ENCODE measurements at regions not wholly inside any gene's neighbourhood (a gene's known extent, or its start where the extent isn't known, plus 50 kb on each side); places are given as distances from the start of the nearest gene placed in this dataset.

DNA sequence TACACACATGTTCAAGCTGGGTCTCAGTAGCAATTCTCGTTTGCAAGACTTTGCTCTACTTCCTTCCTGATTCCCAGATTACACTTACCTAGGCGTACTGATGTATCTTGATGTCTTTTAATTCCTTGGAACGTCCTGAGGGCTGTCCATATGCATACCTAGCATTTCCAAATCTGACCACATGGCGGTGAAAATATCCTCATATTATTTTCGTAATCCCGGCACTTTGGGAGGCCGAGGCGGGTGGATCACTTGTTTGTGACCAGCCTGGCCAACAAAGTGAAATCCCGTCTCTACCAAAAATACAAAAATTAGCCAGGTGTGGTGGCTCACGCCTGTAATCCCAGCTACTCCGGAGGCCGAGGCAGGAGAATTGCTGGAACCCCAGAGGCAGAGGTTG, 1786.3 kb upstream of the TENM3 start:
- Histone ChIP-seq H3K4me1 (ENCODE audit: control insufficient read depth, insufficient read depth, low read length) (no peaks in the 10 kb centered on the region), H2AK9ac (replicated peaks; ENCODE audit: low read depth, low read length, poor library complexity) (no peak overlapping the region), H3K27me3 (ENCODE audit: control insufficient read depth, insufficient read depth, low read length) (no peaks in the 10 kb centered on the region), H3K4me3 (ENCODE audit: insufficient read depth, low read depth, low read length) (no peak overlapping the region), H3K36me3 (ENCODE audit: control insufficient read depth, insufficient read depth, low read length) (no peaks in the 10 kb centered on the region), H3K79me1 (ENCODE audit: low read depth in 1 of 2, low read length in 2 of 2) (no peaks in the 10 kb centered on the region), H4K8ac (ENCODE audit: low read depth in 2 of 2, low read length in 2 of 2) (no peak overlapping the region), H2BK120ac (ENCODE audit: low read depth, low read length) (no peak overlapping the region), H4K20me1 (ENCODE audit: insufficient read depth, low read length) (no peaks in the 10 kb centered on the region), H2BK15ac (ENCODE audit: low read depth, low read length) (no peak overlapping the region), H3K9ac (ENCODE audit: low read depth, low read length) (no peak overlapping the region), H2BK20ac (ENCODE audit: low read depth, low read length) (no peak overlapping the region), H2BK5ac (ENCODE audit: low read depth, low read length, poor library complexity, severe bottlenecking) (no peak overlapping the region), H3K4me2 (ENCODE audit: low read depth, low read length) (no peak overlapping the region), H3K23ac (ENCODE audit: low read depth, low read length) (no peak overlapping the region), H4K91ac (ENCODE audit: insufficient read depth, low read depth, low read length) (no peak overlapping the region), H2AK5ac (ENCODE audit: low read depth, low read length) (no peak overlapping the region), H3K9me3 (ENCODE audit: control insufficient read depth, insufficient read depth, low read length) (no peaks in the 10 kb centered on the region), H3K27ac (ENCODE audit: insufficient read depth, low read length) (no peak overlapping the region), H3K4ac (ENCODE audit: low read depth, low read length) (no peak overlapping the region), H2AFZ (replicated peaks; ENCODE audit: low read length, poor library complexity) (no peak overlapping the region), H3K14ac (replicated peaks; ENCODE audit: low read depth, low read length) (no peak overlapping the region), H3K9me1 (ENCODE audit: insufficient read depth, low read length) (no peaks in the 10 kb centered on the region), H3K18ac (ENCODE audit: low read depth, low read length) (no peak overlapping the region), H3K56ac (ENCODE audit: extremely low read depth, insufficient read depth, low read length) (no peak overlapping the region), H4K5ac (ENCODE audit: low read depth, low read length) (no peak overlapping the region)
- in situ Hi-C loops (cut with MboI; ENCODE audit: low sequenced_read_pairs) = no loop called here
- dilution Hi-C loops (cut with HindIII; ENCODE audit: low sequenced_read_pairs, unreplicated experiment) = no loop called here
- WGBS, 2 experiments (ENCODE audit: extremely low coverage in 2 of 2, insufficient read length in 1 of 2) = 85% methylated on average over 6 of the region's 12 CpGs; no CpG with 5 or more reads in 1 of the 2 experiments
- ATAC-seq (ENCODE audit: low read depth) (no peak), DNase-seq (no peak)
- no TSS peak for BruUV-seq (replicated peaks)
- TF ChIP-seq CEBPB (IDR thresholded peaks at IDR 0.05; ENCODE audit: low read depth, low read length) (no peak), SMC3 (IDR thresholded peaks at IDR 0.05; ENCODE audit: low read depth, low read length) (no peak), POLR2A (IDR thresholded peaks at IDR 0.05; ENCODE audit: low read depth, low read length) (no peak)
- ChIA-PET POLR2A (ENCODE audit: unreplicated experiment) (no interaction called here), CTCF (no interaction called here)
- intact Hi-C loops (cut with micrococcal nuclease) = no loop called here

Data from IMR-90 (cell line).